Left ventricle myocardium inferior (tissue), 1 donor: ENCODE measurements at regions not wholly inside any gene's neighbourhood (a gene's known extent, or its start where the extent isn't known, plus 50 kb on each side); places are given as distances from the start of the nearest gene placed in this dataset.
"Not testable (repeated sequence)": the region's sequence is repeated elsewhere in the genome, so short reads cannot be mapped to it uniquely, and the experiment has no call there.

Experiments used
- DNase-seq: peaks from one replicate; pipeline ENCODE4 v3.0.0-alpha.2; 2020
- H3K27ac ChIP-seq: fragments of 200-600 bp; replicated peaks from 2 replicates; pipeline ENCODE4 v1.8.0; 2021
- H3K27me3 ChIP-seq: fragments of 200-600 bp; 2 replicates; pipeline ENCODE4 v1.8.0; 2021; ENCODE audit warnings: low read depth
- H3K36me3 ChIP-seq: fragments of 200-600 bp; 2 replicates; pipeline ENCODE4 v1.8.0; 2021
- H3K4me1 ChIP-seq: fragments of 200-600 bp; 2 replicates; pipeline ENCODE4 v1.8.0; 2021
- H3K4me3 ChIP-seq: fragments of 200-600 bp; 2 replicates; pipeline ENCODE4 v1.8.0; 2021; ENCODE audit warnings: mild to moderate bottlenecking, moderate library complexity
- H3K9me3 ChIP-seq: fragments of 200-600 bp; replicated peaks from 2 replicates; pipeline ENCODE4 v1.8.0; 2021
- CTCF ChIP-seq: fragments of 200-600 bp; IDR thresholded peaks from 2 replicates; pipeline ENCODE4 v1.8.0; 2021; ENCODE audit warnings: antibody characterized with exemption, mild to moderate bottlenecking, borderline replicate concordance
- intact Hi-C: fragments of 100-400 bp; cut with micrococcal nuclease; formaldehyde crosslinking; loops from one replicate; pipeline ENCODE4 v1.11.0; 2022
- donor health status: DM: no; HTN: yes; CAD: no; lungs with severe emphysema.

DNA sequence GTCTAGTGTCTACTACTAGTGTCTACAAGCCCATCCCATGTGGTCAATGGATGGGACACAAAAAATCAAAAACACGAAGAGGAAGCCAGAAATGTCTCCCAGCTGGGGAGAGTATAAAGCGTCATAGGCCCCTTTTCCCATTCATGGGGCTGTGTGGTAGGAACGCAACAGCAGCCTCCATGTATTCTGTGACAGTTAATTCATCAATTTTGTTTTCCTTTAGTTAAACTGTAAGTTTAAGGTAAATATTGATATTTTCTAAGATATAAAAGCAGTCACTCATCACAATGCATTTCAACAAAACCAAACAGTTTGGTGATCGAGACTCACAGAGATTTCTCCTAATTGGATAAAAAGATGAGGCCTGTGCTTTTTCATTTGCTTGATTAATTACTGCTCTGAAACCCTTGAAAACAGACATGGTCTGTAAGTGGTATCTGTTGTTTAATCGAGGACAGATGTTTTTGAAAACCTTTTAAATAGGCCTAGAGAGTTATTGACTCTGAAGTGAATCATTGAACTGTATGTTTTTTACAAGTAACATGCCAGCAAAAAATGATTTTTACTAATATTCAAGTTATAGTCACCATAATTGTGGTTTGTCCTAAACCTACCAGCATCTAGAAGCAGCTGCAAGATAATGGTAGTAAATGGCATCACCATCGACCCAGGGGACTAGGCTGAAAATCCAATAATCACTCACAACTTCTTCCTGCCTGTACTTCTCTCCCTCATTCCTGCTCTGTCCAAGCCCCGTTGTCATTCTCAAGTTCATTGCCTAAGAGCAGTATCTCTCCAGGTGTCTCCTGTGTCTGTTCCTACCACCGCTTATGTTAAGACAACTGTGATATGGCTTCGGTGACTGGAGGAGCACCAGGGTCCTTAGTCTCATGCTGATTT is 87.7 kb upstream of the SHISA3 start:
- intact Hi-C loops: no loop called here
- Histone ChIP-seq H3K27ac (no peak overlapping the region), H3K27me3 (no peaks in the 10 kb centered on the region), H3K36me3 (no peaks in the 10 kb centered on the region), H3K4me1 (peaks cover 19% of the 10 kb centered on the region), H3K4me3 (no peak overlapping the region), H3K9me3 (no peaks in the 10 kb centered on the region)
- TF ChIP-seq CTCF: no peak
- DNase-seq: no peak

- no peak for DNase-seq
- Histone ChIP-seq H3K4me1 (peaks cover 19% of the 10 kb centered on the region), H3K9me3 (no peaks in the 10 kb centered on the region), H3K36me3 (no peaks in the 10 kb centered on the region), H3K27ac (no peak overlapping the region), H3K4me3 (no peak overlapping the region), H3K27me3 (no peaks in the 10 kb centered on the region)
- TF ChIP-seq CTCF: no peak
- intact Hi-C loops: no loop called here
These were observed 86.9 kb upstream of the SHISA3 start for GRCh38 chr4:42310358-42310757.

DNA sequence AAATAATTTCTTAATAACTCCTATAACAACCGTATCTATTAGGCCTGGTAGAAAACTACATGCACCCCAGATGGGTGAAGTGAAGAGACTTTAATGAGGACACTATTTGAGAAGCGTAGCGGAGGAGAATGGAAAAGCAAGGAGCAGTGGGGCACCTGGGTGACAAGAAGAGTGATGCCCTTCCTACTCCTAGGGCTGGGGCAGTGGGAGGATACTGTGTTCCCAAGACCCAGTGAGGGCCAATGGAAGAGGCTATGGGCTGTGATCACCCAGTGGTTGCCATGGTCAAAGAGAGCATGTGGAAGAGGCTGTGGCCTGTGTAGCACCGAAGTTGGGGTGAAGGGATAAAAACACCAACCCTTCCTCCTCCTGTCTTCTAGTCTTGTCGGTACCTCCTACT is 86.5 kb upstream of the SHISA3 start:
- H3K27me3 ChIP-seq: no peaks in the 10 kb centered on the region
- peaks cover 17% of the 10 kb centered on the region for H3K4me1 ChIP-seq
- DNase-seq: no peak
- no peak for TF ChIP-seq CTCF
- no peaks in the 10 kb centered on the region for H3K36me3 ChIP-seq
- intact Hi-C loops: no loop called here
- no peaks in the 10 kb centered on the region for H3K9me3 ChIP-seq
- H3K27ac ChIP-seq: no peak overlapping the region
- H3K4me3 ChIP-seq: no peak overlapping the region

- Histone ChIP-seq H3K36me3 (no peaks in the 10 kb centered on the region), H3K4me1 (peaks cover 10% of the 10 kb centered on the region), H3K27me3 (no peaks in the 10 kb centered on the region), H3K9me3 (no peaks in the 10 kb centered on the region), H3K4me3 (no peak overlapping the region), H3K27ac (no peak overlapping the region)
- intact Hi-C loops: no loop called here
- TF ChIP-seq CTCF: no peak
- no peak for DNase-seq
These were observed 85.7 kb upstream of the SHISA3 start for GRCh38 chr4:42311591-42311990.

GRCh38 chr4:42313420-42313819 is 83.9 kb upstream of the SHISA3 start:
- intact Hi-C loops, H3K9me3 ChIP-seq, H3K27ac ChIP-seq, H3K27me3 ChIP-seq, H3K4me1 ChIP-seq, DNase-seq, H3K4me3 ChIP-seq, H3K36me3 ChIP-seq: not testable (repeated sequence)

DNA sequence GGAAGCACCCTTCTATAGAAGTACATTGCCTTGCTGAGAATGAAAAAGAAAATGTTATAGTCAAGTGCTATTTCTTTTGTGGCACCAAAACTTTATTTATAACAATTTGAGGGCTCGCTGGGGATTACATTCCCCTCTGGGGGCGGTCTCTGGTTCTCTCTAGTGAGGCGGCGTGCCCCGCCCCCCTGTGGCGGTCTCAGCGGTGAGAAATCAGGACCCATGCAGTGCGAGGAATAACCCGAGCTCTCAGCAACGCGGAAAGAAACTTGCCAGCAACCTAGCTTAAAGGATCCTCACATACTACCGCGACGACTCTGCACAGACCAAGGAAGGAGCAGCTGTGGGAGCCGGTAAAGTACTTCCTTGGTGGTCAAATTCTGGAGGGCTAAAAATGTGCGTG is 83.4 kb upstream of the SHISA3 start:
- Histone ChIP-seq H3K9me3 (no peaks in the 10 kb centered on the region), H3K27ac (no peak overlapping the region), H3K4me3 (no peak overlapping the region), H3K27me3 (no peaks in the 10 kb centered on the region), H3K36me3 (no peaks in the 10 kb centered on the region), H3K4me1 (no peaks in the 10 kb centered on the region)
- no peak for DNase-seq
- TF ChIP-seq CTCF: no peak
- intact Hi-C loops: no loop called here
